ENCODE measurements at regions not wholly inside any gene's neighbourhood (a gene's known extent, or its start where the extent isn't known, plus 50 kb on each side); places are given as distances from the start of the nearest gene placed in this dataset.

DNA sequence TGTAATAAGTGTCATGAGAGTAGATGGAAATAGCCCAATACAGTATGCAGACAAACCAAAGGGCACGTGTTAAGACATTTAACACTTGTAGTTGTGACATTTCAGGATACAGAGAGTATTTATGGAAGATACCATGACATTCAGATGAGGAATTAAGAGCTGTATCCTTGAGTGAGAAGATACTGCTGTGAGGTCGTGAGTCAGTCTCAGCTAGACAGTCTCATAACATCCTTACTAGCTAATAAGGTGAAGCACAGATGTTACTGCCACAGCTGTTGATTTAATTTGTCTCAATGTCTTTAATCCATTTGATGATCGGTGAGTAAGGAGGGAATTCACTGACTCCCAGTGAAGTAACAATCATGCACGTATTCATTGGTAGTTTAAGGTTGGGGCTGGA is 288.0 kb upstream of the AKR1E2 start:
- TF ChIP-seq CTCF (IDR thresholded peaks at IDR 0.05) (no peak), POLR2AphosphoS5 (IDR thresholded peaks at IDR 0.05) (no peak)
